Osteocyte (in vitro differentiated cells): ENCODE measurements at regions not wholly inside any gene's neighbourhood (a gene's known extent, or its start where the extent isn't known, plus 50 kb on each side); places are given as distances from the start of the nearest gene placed in this dataset.
A peak's percentile ranks its signal among the peaks of the same experiment; 100 is the strongest.

Experiments
- DNase-seq: peaks from one replicate; pipeline ENCODE4 v3.0.0; 2021; ENCODE audit warnings: mixed read lengths; ENCODE audit not compliant: unreplicated experiment; ENCODE audit errors: extremely low spot score
- H3K27ac Mint-ChIP-seq: one replicate; pipeline ENCODE4 v1.8.0; 2021; ENCODE audit warnings: mild to moderate bottlenecking, mixed read lengths; ENCODE audit not compliant: unreplicated experiment
- H3K27me3 Mint-ChIP-seq: one replicate; pipeline ENCODE4 v1.8.0; 2021; ENCODE audit warnings: mixed read lengths; ENCODE audit not compliant: unreplicated experiment
- H3K36me3 Mint-ChIP-seq: one replicate; pipeline ENCODE4 v1.8.0; 2021; ENCODE audit warnings: mixed read lengths; ENCODE audit not compliant: unreplicated experiment
- H3K4me1 Mint-ChIP-seq: one replicate; pipeline ENCODE4 v1.8.0; 2021; ENCODE audit warnings: mixed read lengths; ENCODE audit not compliant: unreplicated experiment
- H3K4me3 Mint-ChIP-seq: one replicate; pipeline ENCODE4 v1.8.0; 2021; ENCODE audit warnings: mild to moderate bottlenecking, moderate library complexity, mixed read lengths; ENCODE audit not compliant: unreplicated experiment
- H3K9me3 Mint-ChIP-seq: one replicate; pipeline ENCODE4 v1.8.0; 2021; ENCODE audit warnings: mixed read lengths; ENCODE audit not compliant: unreplicated experiment
- CTCF ChIP-seq: fragments of 200-600 bp; sonication (generic); IDR thresholded peaks from 2 replicates; pipeline ENCODE4 v1.5.0; 2021; ENCODE audit warnings: antibody characterized with exemption, mild to moderate bottlenecking, moderate library complexity

GRCh38 chrX:121320441-121320840 lies 273.0 kb downstream of the GLUD2 start:
- no peak overlapping the region for H3K4me3 Mint-ChIP-seq
- H3K9me3 Mint-ChIP-seq: peaks cover 9% of the 10 kb centered on the region
- H3K36me3 Mint-ChIP-seq: no peaks in the 10 kb centered on the region
- DNase-seq: no peak
- no peaks in the 10 kb centered on the region for H3K4me1 Mint-ChIP-seq
- H3K27me3 Mint-ChIP-seq: no peaks in the 10 kb centered on the region
- H3K27ac Mint-ChIP-seq: no peak overlapping the region
- TF ChIP-seq CTCF: no peak

GRCh38 chrX:121322159-121322558 lies 274.7 kb downstream of the GLUD2 start:
- H3K9me3 Mint-ChIP-seq: peaks cover 9% of the 10 kb centered on the region
- H3K36me3 Mint-ChIP-seq: no peaks in the 10 kb centered on the region
- peak; percentile 37 for TF ChIP-seq CTCF
- no peak overlapping the region for H3K27ac Mint-ChIP-seq
- H3K27me3 Mint-ChIP-seq: no peaks in the 10 kb centered on the region
- DNase-seq: no peak
- H3K4me1 Mint-ChIP-seq: no peaks in the 10 kb centered on the region
- H3K4me3 Mint-ChIP-seq: no peak overlapping the region

- Mint-ChIP-seq H3K27ac (no peak overlapping the region), H3K27me3 (no peaks in the 10 kb centered on the region), H3K36me3 (no peaks in the 10 kb centered on the region), H3K4me3 (no peak overlapping the region), H3K9me3 (peaks cover 9% of the 10 kb centered on the region), H3K4me1 (no peaks in the 10 kb centered on the region)
- DNase-seq: no peak
- no peak for TF ChIP-seq CTCF
These were observed 275.9 kb downstream of the GLUD2 start for GRCh38 chrX:121323337-121323736.

GRCh38 chrX:121333942-121334341 lies 286.5 kb downstream of the GLUD2 start:
- H3K27ac Mint-ChIP-seq: no peak overlapping the region
- no peak for DNase-seq
- H3K4me3 Mint-ChIP-seq: no peak overlapping the region
- TF ChIP-seq CTCF: no peak
- H3K4me1 Mint-ChIP-seq: no peaks in the 10 kb centered on the region
- H3K9me3 Mint-ChIP-seq: no peaks in the 10 kb centered on the region
- no peaks in the 10 kb centered on the region for H3K36me3 Mint-ChIP-seq
- no peaks in the 10 kb centered on the region for H3K27me3 Mint-ChIP-seq

- Mint-ChIP-seq H3K27ac (no peak overlapping the region), H3K27me3 (no peaks in the 10 kb centered on the region), H3K9me3 (no peaks in the 10 kb centered on the region), H3K4me1 (no peaks in the 10 kb centered on the region), H3K4me3 (no peak overlapping the region), H3K36me3 (no peaks in the 10 kb centered on the region)
- no peak for TF ChIP-seq CTCF
- no peak for DNase-seq
These were observed 289.5 kb downstream of the GLUD2 start for GRCh38 chrX:121336831-121337421.
